Cardiac fibroblast (primary cell): ENCODE measurements at regions not wholly inside any gene's neighbourhood (a gene's known extent, or its start where the extent isn't known, plus 50 kb on each side); places are given as distances from the start of the nearest gene placed in this dataset.
"Not testable (repeated sequence)": the region's sequence is repeated elsewhere in the genome, so short reads cannot be mapped to it uniquely, and the experiment has no call there.

Source experiments
- DNase-seq, 2 donors: peaks; one replicate each; pipeline versions ENCODE4 v3.0.0 to v3.0.0-alpha.2; 2010; ENCODE audit warnings: low read depth in 2 of 2
- H3K4me3 ChIP-seq, 2 donors: replicated peaks in 1 of 2; 1 replicate in 1 of 2; 2 replicates in 1 of 2; pipeline ENCODE4 v1.5.1; 2011; ENCODE audit warnings: low read depth in 2 of 2, low read length in 2 of 2, mild to moderate bottlenecking in 2 of 2, moderate library complexity in 1 of 2
- CTCF ChIP-seq: IDR thresholded peaks from one replicate; pipeline ENCODE4 v1.5.1; 2011; ENCODE audit warnings: low read depth, mild to moderate bottlenecking, low read length, inconsistent platforms

GRCh38 chrX:3815896-3816664 lies 102.6 kb upstream of the PRKX start:
- peak; percentile 23 to 38 for DNase-seq
- TF ChIP-seq CTCF: no peak

GRCh38 chrX:3811331-3812311 lies 98.2 kb upstream of the PRKX start:
- DNase-seq: peak; percentile 47 to 65

More at GRCh38 chrX:3815896-3816664, 102.6 kb upstream of the PRKX start:
- peak overlapping the region; percentile 54 to 59 for H3K4me3 ChIP-seq

GRCh38 chrX:3807906-3808305 lies 94.5 kb upstream of the PRKX start:
- no peak for DNase-seq
- no peak for TF ChIP-seq CTCF
- H3K4me3 ChIP-seq: no peak overlapping the region

More at GRCh38 chrX:3811331-3812311, 98.2 kb upstream of the PRKX start:
- H3K4me3 ChIP-seq: no peak overlapping the region
- TF ChIP-seq CTCF: peak; percentile 47

- no peak for TF ChIP-seq CTCF
- no peak overlapping the region for H3K4me3 ChIP-seq
Measured at GRCh38 chrX:3806630-3807029, 93.2 kb upstream of the PRKX start.

GRCh38 chrX:3803713-3804112 lies 90.3 kb upstream of the PRKX start:
- TF ChIP-seq CTCF: no peak
- no peak for DNase-seq
- H3K4me3 ChIP-seq: no peak overlapping the region

More at GRCh38 chrX:3806630-3807029, 93.2 kb upstream of the PRKX start:
- no peak for DNase-seq

GRCh38 chrX:3803305-3803704 lies 89.9 kb upstream of the PRKX start:
- no peak for TF ChIP-seq CTCF
- H3K4me3 ChIP-seq: no peak overlapping the region
- DNase-seq: no peak

GRCh38 chrX:3795411-3795810 lies 82.0 kb upstream of the PRKX start:
- not testable (repeated sequence) for DNase-seq, H3K4me3 ChIP-seq
